SIG-M5 (cell line): ENCODE measurements at regions not wholly inside any gene's neighbourhood (a gene's known extent, or its start where the extent isn't known, plus 50 kb on each side); places are given as distances from the start of the nearest gene placed in this dataset.

ENCODE experiments used
- DNase-seq: peaks from one replicate; lab custom pipeline; 2025; lab: John Stamatoyannopoulos, UW

DNA sequence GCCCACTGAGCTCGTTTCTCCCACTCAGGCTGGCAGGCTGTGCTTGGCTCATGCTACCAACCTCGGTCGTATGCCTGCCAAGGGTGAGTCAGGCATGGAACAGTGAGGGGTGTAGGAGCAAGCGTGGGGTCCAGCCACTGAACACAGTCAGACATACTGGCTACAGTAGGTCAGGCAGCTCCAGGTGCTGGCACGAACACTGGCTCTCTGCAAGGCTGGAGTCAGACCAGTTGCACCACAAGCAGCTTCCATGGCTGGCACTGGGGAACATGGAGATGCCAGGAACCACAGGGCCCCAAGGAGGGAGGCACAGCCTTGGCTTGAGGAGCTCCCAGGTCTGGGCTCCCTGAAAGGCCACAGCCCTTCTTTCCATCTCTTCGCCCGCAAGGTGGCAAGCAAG lies 410.7 kb upstream of the KIRREL3 start:
- DNase-seq, result no peak

DNA sequence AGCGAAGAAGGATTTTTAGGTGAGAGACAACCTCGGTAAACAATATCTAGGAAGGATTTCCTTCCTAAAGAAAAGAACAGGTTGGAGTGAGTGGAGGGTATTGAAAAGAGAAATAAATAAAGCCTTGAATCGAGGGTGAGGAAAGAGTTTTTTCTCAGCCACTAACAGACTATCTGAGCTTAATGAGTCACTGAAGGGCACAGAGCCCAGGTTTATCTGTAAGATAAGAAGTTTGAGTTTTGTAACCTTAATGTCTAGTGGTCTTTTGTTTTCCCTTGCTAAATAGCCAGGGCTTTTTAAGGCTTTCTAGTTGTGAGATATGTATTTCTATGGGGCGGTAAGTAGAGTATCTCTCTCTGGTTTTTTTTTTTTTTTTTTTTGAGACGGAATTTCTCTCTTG lies 394.5 kb upstream of the KIRREL3 start:
- no peak for DNase-seq

DNA sequence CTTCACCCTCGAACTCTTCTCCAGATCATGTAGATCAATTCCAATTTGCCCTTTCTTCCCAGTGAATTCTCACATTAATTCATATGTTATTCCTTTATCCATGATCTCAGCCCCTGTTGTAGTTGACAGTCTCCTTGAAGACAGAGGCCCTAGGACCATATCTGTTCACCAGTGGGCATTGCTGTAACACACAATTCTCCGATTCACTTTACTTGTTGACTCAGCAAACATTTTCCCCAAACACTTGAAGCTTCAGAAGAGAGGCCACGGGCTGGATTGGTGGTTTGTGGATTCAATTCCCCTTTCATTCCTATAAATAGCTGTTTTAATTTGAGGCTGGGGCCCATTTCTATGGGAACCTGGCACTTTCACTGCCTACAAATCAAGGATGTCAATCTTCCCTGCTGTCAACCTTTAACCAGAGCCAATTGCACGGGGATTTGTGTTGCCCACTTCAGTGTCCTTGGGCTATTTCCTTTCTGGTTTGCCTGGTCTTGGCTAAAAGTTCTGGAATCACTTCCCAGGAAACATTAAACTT lies 393.0 kb upstream of the KIRREL3 start:
- no peak for DNase-seq

DNA sequence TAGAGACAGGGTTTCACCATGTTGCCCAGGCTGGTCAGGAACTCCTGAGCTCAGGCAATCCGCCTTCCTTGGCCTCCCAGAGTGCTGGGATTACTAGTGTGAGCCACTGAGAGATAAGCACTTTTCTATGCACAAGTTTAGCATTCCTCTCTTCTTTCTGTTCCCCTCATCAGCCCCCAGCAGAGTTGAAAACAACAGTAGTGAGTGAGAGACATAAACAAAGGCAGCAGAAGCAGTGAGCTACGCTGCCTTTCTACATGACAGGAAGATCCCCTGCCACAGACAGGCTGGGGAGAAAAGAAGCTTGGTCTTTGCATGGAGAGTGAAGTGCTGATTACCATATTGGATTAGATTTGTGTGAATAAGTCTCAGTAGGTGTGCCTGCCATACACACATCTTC lies 392.0 kb upstream of the KIRREL3 start:
- DNase-seq, result no peak

DNA sequence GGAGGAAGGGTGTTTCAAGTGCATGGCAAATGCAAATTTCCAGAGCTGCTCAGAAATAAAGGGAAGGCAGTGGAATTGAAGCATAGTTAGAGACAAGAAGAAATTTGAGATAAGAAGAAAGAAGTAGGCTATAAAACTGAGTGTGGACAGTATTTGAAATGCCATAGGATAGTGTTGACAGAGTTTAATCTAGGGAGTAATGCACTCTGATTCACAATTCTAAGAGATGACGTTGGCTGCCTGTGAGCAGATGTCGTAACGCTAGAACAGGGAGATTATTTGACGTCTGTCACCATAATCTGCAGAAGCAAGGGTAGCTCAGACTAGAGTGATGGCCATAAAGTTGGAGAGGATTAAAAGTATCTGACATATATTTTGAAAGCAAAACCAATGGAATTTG lies 389.9 kb upstream of the KIRREL3 start:
- no peak for DNase-seq

DNA sequence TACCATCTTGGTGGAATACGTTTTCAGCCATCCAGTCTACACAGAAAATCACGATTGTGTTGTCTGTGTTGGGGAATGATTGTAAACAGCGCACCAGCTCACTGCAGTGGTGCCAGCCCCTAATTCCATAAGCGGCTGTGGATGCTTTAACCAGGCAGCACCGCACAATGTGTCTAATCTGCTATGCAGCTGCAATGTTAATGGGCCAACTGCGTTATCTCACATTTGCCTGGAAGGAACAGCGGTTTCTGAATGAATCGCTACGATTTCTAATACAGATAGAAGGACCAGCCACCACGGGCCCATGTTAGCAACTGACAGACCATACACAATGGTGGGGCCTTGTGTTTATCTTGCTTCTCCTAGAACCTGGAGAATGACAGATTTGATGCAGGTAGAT lies 384.5 kb upstream of the KIRREL3 start:
- no peak for DNase-seq

DNA sequence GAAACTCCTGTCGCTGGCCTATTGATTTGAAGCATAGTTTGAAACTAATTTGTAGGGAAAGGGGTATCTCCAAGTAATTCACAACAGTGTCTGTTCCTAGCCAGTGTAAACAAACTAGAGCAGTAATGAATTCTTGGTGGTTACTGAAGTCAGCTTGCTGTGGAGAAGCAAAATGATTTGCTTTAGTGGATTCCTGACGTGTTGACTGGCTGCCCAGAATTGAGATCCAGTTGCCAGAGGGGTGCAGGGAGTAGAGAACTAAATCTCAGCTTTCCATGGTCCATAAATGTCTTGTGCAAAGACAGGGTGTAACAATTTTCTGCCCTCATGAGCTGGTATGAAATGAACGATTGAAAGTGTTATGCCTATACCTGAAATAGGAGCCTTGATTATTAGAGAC lies 382.5 kb upstream of the KIRREL3 start:
- no peak for DNase-seq

DNA sequence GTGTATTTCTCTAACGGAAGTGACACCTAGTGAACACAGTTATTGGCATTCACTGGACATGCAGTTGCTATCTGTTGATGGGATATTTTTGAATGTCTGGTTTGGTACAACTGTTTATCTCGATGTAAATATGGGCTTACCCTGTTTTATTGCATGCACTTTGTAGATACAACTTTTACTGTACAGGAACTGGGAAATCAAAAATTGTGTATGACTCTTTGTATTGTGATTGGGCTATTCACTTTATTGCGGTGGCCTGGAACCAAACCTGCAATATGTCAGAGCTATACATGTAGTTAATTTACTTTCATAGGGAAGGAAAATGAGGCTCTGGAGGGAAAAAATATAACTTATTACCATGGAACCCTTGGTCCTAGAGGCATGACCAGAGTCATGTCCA lies 380.7 kb upstream of the KIRREL3 start:
- no peak for DNase-seq

DNA sequence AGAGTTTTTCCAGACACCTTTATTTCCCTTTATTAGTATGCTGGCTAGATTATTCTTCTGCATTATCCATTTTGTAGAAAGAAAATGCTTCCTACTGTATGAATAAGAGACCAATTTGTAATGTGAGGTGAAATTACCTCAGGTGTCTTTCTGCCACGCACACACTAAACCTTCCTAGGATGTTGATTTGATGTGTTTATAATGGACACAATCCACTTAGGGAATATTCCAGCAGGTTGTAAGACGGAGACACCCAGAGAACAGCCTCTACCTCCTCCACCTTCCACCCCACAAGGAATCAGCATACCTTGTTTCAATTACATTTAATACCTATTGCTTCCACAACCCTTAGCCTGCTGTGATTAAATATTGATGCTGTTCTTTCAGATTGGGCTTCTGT lies 379.1 kb upstream of the KIRREL3 start:
- no peak for DNase-seq

DNA sequence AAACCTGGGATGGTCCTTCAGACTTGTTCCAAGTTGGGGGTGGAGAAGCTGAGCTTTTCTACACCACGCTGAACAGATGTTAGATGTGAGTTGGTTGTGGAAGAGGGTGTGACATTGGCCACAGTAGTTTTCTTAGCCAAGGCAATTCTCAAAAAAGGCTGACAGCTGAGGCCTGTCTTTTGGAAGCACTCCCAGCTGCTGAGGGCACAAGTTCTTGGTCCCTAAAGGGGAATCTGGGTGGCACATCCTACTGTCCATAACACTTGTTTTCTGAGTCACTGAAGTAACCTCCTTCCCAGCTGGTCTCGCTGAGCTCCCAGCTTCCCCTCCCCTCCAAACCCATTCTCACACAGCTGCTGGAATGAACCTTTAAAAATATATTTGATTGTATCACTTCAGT lies 375.7 kb upstream of the KIRREL3 start:
- DNase-seq, result no peak

DNA sequence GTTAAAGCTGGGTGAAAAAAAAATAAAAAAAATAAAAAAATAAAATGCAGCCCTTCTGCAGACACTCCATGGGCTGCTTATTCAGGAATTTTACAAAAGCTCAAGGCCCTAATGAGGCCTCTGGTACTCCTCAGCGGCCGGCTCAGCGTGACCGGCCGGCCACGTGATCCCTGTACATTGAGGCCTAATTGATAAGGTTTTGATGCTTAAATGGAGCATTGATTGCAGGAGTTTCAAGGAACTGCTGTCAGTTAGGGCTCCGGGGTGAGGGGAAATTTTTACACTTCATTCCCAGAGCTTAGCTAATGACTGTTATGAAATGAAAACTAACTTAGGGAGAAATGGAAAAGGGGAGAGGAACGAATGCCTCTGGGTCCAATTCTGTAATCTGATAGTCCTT lies 368.8 kb upstream of the KIRREL3 start:
- no peak for DNase-seq

DNA sequence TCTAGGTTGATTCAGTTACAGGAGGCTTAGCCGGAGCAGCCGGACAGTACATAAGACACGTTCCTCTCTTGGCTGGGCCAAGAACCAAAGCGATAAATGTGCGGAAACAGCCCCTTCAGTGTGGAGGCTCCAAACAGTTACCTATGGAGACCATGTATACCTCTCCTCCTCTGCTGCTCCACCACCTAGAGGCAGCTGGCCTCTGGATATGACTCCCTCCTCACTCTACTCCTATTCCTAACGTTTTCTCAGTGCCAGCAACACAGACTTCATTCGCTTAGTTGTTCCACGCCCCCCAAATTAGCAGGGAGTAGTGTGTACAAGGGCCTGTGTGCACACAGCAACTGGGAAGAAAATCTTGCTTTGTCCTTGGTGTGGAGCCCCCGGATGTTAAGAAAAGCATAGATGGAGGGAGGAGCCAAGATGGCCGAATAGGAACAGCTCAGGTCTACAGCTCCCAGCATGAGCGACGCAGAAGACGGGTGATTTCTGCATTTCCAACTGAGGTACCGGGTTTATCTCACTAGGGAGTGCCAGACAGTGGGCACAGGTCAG lies 362.3 kb upstream of the KIRREL3 start:
- no peak for DNase-seq

DNA sequence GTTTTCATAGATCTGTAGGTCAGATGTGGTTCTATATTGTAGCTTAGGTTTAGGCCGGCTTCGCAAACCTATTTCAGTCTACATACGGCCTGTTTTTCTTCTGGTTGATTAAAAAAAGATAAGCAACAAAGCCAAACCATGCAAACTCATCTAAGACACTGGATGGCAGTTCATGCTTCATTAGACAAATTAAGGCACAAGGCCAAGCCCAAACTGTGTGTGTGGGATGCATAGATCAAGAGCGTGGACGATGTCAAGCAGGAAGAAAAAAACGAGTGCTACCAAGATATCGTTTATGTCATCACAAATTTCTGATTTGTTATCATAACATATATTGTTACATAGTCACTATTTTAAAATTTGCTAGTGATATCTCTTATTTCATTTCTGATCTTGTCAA lies 357.6 kb upstream of the KIRREL3 start:
- DNase-seq, result no peak

DNA sequence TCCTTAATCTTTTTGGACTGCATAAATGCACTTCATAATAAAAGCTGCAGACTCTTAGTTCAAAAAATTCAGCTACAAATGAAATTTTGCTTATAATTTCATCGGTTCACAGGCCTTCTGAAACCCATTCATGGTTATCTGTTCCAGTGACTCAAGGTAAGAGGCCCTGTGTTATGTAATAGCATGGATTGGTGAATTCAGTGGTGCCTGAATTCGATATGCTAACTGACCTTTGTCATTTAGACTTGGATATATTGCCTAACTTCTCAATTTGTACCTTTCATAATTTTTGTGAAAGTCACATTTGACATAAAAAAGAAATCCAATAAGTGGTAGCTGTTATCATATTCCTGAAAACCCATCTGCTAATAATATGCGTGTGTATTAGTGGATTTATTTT lies 349.9 kb upstream of the KIRREL3 start:
- no peak for DNase-seq

DNA sequence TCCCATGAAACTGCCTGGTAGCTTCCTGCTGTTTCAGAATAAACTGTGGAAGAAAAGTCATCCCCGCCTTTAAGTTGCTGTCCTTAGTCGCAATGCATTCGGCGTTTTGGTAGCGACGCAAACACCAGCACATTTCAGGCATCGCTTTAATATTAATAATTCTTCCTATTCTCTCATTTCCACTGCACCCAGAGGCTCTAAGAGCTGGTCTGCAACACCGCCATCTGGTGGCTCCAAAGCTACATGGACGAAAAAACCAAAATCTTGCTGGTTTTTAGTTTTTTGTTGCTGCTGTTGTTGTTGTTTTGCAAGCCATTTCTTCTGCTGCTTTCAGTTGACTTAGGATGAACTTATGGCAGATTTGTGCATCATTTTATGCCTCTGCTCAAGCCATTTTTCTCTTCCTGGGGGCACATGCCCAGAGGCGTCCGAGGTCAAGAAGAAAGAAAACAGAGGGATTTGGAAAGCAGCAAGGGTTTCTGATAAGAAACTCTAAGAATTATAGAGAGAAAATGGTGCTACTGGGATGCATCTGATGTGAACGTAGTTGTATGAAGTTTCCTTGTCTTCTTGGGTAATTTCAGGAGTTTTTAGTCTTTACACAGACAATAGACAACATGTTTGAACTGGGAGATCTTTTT lies 345.4 kb upstream of the KIRREL3 start:
- no peak for DNase-seq

DNA sequence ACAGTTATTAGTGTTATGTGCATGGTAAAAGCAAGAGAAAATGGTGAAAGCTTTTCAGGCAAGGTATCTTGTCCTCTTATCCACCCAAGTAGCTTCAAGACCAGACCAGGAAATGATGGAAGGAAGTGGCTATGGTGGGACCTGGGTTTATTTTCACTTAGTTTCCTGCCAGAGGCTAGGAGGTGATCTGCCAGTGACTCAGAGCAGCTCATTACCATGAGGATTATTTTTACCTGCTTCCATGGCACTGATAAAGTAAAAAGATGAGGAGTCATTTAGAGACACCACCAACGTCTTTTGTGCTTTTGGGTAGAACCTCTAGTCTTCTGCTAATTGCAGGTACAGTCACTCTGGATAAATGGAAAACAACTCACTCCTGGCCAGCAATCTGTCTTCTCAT lies 339.9 kb upstream of the KIRREL3 start:
- DNase-seq, result no peak

DNA sequence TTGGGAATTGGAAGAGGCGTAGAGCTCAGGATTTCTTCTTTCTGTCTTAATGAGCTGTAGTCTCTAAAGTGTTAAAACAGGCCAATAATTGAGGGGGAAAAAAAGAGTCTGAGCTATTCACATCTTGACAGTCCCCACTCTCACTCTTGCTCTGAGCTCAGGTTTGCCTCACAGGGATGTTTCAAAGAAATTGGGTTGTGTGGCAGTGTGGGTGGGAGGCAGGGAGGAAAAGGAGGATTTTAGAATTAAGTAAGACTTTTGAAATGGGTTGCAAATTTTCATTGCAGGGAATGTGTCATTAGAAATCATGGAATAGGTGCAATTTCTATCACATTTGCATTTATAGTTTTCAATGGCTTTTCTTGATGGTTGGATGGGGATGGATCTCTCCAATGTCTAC lies 338.8 kb upstream of the KIRREL3 start:
- no peak for DNase-seq

DNA sequence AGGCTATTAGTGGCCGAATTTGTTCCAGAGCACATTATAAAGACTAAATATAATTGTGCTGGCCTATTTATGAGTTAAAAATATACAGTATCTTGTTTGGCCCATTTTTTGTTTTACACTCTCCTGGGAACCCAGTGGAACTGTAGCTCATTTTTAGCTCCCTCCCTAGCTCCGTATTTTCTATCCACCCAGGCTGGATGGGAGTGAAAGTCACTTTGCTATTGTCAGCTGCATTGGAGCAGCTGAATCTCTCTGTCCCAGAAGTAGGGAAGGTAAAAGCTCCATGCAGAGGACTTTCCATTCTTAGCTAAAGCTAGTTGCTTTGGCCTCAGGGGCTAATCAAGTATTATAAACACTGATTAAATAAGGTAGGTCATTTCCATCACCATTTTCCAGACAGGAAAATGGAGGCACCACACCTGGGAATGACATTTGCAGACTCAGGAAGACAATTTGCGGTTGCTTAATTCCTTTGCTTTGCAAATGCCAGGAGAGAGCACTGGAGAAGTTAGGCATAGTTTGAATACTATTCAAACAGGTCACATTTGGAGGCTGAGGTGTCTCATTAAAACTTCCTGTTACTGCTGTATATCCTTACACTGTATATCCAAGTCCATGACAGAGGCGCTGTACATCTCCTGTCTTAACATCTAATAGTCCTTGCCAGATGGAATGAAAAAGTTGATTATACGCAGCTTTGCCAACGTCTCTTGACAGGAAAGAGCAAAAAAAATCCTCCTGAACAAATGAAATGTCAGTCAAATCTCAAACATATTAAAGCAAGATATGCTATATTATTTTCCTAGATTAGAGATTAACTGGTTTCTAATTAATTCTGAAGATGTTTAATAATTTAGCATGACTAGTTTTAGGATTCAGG lies 338.1 kb upstream of the KIRREL3 start:
- no peak for DNase-seq

DNA sequence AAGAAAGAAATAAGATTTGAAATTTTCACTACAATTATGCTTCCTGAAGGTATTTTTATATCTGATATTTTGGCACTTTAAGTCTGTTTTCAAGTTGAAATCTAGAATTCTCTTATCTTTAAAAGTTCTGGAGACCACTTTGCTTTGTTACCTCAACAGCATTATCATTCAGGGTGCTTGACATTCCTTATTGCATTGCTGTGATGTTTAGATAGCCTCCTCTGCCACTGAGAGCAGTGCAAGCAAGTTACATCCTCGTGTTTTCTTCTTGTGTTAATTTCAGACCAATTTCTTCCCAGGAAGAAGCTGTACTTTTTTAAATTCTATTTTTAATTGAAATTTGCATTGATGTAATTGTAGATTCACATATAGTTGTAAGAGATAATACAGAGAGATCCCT lies 333.9 kb upstream of the KIRREL3 start:
- DNase-seq, result no peak

DNA sequence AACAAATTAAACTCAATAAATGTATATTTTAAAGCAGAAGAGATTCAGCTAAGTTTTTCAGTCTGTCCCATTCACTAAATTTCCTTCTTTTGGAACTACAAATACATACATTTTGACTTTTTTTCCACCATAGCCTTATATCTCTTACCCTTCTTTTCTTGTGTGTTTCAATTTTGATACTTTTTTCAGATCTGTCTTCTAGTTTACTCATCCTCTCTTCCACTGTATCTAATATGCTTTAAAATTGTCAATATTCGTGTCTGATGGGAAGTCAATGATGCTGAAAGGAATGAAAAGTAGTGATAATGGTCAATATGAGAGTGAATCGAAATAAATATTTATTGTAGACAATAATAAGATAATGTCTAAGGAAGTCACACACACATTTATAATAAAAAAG lies 332.3 kb upstream of the KIRREL3 start:
- DNase-seq, result no peak

DNA sequence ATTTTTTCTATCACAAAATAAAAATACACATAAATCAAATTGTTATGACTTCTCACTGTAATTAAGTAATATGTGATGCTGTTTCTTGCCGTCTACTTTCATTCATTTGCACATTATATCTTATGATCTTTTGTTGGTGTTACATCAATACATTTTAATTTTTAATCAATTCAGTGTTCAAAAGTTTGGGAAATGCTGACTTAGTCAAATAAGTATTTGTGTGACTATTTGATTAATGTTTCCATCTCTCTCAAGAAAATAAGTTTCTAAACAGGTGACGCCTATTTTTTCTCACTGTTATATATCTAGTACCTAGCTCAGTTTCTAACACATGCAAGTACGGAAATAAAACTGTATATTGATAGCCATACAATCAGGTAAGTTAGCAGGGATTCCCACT lies 329.5 kb upstream of the KIRREL3 start:
- no peak for DNase-seq

DNA sequence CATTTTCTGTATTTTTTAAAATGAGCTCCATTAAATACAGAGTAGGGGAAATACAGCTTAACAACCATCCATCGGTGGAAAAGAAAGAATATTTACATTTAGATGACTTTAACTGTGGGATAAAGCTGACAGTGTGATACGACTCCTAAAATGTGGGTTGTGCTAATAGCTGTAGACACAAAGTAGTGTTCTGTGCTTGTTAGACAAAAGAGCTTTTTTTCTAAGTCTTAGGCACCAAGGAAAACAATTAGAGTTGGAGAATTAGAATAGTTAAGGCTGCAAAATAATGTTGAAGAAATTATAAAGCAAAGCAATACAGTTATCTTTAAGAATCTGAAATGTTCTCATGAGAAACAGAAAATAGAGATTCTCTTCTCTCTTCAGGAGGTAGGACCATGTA lies 307.7 kb upstream of the KIRREL3 start:
- DNase-seq, result no peak

DNA sequence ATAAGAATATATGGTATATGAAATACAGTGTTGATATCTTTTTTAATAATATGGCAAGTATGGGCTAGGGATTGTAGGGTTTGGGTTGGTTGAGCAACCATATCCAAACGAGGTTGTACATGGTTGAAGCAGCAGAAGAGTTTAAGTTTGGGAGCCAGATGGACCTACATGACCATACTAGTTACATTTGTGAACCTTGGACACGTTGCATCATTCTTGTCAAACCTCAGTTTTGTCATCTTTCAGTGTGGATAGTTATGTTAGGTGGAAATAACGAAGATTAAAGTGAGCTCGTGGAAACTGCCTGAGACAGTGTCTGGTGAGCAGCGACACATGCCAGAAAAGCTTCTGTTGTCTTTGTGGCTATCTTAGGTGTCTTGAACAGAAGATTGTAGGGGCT lies 307.1 kb upstream of the KIRREL3 start:
- DNase-seq, result no peak
